Globus pallidus (tissue), 1 donor: ENCODE measurements at regions not wholly inside any gene's neighbourhood (a gene's known extent, or its start where the extent isn't known, plus 50 kb on each side); places are given as distances from the start of the nearest gene placed in this dataset.

ENCODE experiments used
- DNase-seq: peaks from one replicate; pipeline ENCODE4 v3.0.0-alpha.2; 2015; ENCODE audit warnings: low spot score

DNA sequence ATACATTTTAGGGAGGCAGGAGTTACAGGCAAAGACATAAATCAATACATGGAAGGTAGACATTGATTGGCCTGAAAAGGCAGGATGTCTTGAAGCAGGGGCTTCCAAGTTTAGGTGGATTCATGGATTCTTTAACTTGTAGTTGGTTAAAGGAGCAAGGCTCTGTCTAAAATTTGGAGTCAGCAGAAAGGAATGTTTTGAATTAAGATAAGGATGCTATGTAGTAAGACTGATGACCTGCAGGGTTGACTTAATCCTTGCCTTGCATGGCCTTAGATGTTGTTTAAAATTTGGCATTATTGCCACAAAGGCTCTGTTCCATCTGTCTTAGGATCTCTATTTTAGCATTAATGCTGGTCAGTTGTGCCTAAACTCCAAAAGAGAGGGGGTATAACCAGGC, 171.3 kb downstream of the C5orf15 start:
- no peak for DNase-seq

DNA sequence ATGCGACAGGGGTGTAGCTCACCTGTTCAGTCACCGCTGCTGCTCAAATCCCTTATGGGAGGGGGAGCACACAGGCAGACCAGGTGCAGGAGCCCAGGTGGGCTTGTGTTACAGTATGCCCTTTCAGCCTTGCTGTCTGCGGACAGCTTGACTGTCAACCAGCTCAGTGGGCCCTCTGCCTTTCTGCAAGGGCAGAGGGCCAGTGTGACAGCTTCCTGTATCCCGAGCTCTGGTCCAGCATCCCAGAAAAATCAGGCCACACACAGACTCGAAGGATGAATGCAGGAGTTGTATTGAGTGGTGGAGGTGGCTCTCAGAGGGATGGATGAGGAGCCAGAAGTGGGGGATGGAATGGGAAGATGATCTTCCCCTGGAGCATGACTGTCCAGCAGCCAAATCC, 172.2 kb downstream of the C5orf15 start:
- no peak for DNase-seq

DNA sequence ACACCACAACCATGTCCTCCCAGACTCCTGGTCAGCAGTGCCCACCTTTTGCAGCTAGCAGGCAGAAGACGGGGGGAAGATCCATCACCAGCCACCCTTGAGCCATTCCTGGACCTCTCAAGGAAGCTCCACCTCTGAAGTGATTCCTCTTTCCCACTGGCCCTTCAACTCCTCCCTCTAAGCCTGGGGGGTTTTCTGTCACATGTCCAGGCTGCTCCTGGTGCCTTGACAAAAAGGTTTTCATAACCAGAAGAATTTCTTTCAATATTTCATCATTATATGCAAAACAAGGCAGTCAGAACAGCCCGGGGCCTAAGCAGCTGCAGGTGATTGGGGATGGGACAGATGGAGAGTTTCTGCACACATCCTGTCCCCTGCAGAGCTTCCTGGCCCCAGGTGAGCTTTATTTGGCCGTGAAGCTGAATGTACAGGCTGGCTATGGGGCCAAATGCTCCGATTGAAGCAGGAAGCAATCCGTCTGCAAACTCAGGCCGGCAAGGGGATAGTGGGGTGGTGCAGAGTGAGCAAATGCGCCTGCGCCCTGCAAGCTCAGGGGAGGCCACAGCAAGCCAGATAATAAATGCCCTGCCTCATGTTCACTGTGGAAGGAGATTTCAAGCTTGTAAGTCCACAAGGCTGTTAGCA, 173.5 kb downstream of the C5orf15 start:
- DNase-seq = no peak

DNA sequence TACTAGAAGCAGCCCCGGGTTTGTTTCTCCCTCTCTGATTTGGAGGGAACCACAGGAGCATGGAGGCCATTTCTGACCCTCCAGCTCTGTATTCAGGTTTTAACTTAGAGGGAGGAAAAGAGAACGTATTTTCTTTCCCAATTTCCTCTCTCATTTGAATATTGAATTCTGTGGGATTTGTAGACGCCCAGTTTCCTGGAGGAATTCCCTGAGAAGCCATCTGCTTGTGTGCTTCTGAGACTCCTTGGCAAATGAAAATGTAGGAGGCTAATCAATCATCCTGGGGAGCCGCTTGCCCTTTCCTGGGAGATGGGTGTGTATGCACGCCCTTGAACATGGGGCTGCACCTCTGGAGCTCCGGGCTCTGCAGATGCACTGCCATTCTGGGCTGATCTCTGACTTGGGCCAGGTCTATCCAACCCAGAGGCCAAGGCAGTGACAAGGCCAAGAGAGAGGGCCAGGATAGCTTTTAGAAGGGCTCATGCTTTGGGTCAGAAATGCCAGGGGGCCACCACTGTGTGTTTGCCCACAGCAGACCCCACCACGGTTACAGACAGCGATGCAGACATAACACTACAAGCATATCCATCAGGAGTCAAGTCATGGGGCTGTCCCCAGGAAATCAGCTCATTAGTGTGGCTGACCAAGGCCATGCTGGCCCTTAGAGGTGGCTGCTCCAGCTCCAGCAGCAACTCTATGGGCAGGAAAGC, 174.5 kb downstream of the C5orf15 start:
- no peak for DNase-seq

DNA sequence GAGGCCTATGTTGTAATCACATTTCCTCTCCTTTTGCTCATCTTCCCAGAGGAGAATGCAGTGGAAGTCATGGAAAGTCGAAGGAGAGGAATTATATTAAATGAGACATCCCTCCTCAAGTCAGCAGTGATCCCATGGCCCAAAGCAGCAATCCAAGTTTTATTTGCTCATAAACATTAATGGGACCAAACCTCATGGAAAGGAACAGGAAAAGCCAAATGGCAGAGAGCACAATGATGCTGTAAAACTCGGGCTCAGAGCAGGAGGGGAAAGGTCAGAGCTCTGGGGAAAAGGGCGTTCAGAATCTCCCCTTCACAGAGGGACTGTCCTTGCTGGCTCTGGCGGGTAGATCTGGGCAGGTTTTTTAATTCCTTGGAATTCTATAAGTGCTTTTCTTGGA, 175.8 kb downstream of the C5orf15 start:
- no peak for DNase-seq

DNA sequence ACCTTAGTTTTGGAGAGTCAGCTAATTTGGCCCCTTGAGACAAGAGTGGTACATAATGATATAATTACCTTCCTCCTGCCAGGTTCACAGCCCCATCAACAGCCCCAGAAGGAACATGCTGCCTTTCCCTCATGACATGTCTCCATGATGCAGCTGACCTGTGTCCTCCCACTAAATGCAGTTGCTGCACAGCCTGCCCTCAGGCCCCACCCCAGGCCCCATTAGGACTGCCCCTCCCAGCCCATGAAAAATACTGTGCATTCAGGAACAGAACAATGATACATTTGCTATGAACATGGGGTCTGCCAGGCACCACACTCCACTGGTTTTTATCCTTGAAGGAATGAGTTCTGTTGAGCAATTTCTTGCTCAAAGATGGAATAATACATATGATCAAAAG, 176.4 kb downstream of the C5orf15 start:
- no peak for DNase-seq

DNA sequence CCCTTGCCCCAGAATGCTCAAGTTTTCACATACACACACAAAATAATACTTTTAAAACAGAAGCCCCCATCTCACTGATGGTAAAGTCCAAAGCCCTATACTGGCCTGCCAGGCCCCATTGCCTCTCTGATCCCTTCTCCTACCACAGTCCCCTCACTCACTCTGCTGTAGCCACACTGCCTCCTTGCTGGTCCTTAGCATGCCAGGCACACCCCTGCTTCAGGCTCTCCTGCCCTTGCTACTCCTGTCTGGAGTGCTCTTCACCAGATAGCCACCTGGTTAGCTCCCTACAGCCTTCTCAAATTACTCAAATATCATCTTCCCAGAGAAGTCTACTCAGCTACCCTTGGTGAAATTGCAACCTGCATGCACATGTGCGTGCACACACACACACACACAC, 177.5 kb downstream of the C5orf15 start:
- DNase-seq = no peak

DNA sequence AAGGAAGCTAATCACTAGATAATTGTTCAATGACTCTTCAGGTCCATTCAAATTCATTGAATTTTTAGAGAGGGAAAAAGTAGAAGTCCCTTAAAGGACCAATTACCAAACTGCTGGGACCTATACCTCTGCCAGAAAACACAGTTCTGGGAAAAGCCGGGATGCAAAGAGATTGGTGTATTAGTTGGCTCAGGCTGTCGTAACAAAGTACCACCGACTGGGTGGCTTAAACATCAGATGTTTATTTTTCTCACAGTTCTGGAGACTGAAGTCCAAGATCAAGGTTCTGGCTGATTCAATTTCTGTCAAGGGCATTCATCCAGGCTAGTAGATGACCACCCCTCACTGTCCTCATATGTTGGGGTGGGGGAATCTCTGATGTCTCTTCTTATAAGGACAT, 177.1 kb upstream of the FSTL4 start:
- no peak for DNase-seq

DNA sequence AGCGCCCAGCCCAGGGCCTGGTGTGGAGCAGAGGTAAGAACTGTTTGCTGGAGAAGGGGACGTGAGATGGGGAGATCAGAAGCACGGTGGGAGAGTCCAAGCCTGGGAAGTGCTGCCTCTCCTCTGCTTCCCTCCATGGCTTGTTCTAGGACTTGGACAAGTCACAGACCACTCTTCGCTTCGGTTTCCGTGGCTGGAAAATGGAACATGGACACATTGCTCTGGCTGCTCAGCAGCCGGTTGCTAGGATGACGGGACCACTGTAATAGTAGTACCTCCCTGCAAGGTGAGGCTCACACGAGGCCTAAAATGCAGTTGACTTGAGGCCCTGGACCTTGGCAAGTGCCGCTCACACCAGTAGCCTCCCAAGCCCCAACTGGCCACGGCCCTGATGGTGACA, 175.8 kb upstream of the FSTL4 start:
- DNase-seq = no peak

DNA sequence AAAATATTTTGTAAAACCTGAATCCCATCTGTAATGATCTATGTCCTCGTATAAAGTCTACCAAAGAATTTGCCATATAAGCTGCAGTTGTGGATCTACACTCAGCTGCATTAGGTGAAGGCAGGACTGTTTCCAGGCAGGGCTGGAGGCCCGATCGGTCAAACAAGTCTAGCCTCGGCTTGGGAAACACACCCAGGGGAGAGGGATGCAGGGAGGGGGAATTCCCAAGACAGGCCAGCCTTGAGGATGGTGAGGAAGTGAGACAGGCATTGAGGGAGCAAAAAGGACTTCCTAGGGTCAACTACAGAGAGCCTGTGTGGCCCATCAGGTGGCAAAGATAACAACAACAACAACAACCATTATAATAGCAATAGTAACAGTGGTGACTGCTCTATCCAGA, 174.1 kb upstream of the FSTL4 start:
- no peak for DNase-seq

DNA sequence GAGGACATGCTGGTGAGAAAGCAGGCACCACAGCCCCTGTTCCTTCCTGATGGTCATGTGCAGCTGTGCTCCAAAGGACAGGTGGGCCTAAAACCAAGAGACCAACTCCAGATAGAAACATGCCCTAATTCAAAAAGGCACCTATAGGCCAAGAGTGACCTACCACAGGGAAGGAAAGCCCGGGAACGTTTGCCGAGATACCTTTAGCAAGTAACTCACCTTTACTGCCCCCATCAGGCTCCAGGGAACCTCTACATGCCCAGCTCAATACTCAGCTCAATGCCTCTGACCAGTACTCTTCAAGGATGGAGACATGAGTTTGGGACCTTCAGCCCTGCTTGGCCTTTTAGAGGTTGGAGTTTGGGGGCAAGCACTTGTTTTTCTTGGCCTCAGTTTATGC, 172.8 kb upstream of the FSTL4 start:
- no peak for DNase-seq

DNA sequence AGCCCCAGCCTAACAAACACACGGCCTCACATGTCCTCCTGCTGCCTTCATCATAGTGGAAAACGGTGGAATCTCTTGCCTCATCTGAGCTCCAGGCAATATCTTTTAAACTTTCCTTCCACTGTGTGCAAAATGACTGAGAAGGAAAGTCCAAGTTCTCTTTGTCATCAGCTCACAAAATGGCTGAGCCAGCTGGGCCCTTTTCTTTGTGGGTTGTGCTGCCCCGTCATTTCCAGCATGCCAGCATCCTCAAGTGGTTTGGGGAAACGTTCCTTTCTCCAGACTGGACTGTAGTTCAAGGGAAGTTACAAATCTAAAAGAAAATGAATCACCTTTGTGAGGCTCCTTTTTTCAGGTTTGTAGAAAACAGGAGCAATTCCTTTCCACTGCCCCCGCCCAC, 171.1 kb upstream of the FSTL4 start:
- DNase-seq = no peak

DNA sequence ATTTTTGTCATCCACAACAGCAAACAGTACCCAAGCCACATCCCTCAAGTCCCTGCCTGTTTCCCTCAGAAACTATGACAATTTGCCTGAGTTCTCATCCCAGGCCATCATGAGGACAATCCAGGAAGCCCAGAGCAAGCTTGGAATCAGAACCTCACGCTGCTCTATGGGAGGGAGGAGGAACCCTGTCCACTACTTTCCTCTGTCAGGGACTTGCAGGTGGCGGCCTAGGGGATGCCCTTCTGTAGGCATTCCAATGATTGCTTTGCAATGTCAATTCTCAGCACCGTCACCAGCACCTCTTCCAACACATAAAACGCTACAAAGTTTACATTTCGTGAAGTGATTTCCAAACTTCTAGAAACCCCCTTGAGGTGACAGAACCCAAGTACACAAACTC, 170.4 kb upstream of the FSTL4 start:
- no peak for DNase-seq

DNA sequence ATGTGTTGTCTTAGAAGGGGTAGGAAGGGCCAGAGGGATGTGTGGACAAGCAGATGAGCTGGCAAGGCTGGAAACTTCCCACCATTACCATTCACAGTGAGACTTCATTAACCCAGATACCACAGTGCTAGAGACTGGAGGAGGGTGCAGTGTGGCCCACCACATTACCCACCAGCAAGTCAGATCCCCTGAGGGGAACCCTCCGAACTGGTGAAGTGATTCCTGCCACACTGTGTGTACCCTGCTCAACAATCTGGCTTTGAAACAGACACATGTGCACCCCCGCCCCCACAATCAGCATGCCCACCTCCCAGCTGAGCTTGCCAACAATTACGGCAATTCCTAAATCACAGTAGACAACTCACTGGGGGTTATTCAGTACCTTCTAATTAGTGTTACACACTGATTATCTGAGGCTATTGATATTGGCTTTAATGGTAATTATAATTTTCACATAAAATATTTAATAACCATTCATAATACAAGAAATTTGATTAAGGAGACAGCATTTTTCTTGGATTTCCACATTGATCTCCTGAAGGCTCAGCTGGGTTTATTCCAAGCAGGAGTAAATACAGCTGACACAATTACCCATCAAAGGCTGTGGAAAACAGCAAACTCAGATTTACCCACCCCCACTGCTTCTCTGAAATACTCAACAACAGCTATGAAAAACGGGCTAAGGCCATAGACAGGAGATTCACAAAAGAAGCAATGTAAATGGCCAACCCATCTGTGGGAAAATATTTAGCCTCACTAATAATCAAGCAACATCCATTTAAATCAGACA, 169.3 kb upstream of the FSTL4 start:
- DNase-seq = no peak

DNA sequence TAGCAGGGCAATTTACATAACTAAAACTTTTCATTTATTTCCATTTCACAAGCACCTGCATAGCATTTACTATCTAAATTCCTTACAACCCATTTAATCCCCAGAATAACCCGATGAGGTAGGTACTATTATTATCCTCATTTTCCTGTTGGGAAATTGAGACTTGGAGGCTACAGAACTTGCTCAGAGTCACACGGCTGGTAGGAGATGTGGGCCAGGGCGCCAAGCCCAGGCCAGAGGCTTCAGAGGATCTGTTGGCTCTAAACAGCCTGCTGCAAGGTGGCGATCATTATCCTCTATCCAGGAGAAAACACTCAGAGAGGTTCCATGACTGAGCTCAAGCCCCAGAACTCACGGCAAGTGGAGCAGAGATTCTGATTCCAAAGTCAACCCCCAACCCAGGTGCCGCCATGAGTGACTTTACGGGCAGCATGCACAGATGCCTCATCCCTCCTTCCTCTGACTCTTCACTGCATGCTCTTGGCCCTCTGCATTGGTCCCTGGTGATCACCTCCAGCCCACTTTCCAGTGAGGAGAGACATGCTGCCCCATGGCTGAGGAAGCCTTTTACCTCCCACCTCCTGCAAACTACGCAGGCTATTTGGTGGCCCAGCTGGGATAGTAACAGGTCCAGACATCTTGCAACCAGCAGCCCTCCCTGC, 168.4 kb upstream of the FSTL4 start:
- no peak for DNase-seq

DNA sequence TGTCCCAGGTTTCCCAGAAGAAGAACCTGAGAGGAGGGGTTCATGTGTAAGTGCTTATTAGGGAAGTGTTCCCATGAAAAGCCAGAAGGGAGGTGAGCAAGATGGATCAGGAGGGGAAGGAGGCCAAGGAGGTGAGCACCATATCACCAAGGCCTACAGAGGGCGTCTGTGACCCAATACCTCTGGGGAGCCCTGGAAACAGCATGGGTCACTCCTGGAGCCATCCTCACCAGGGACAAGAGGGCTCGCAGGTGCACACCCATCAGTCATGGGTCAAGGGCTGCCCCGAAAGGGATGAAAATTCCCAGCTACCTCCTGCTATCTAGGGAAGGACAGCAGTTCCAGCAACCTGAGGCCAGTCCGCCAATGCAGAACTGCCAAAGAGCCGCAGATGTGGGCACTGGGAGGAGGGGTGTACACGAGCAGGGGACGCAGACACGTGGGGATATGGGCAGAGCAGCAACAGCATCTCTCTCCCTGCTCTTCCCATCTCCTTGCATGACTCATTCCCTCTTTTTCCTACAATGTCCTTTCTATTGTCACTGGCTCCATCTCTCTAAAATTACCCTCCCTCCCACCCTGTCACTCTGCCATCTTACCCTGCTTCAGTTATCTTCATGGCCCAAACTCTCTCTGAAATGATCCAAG, 167.6 kb upstream of the FSTL4 start:
- DNase-seq = no peak

DNA sequence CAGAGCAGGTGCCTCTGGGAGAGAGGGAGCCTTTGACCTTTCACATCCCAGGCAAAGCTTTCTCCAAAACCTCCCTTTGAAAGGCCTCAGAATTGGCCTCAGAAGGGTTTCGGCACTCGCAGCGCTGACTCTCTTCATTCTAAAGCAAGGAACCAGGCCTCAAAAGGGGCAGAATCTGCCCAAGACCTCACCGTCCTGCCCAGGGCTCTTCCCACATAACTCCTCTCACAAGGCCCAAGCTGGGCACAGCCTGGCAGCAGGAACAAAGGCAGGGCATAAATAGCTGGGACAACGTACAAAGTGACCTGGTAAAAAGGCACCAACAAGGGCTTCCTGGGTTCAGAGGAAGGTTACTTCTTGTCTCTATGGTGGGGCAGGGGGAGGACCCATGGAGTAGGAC, 166.3 kb upstream of the FSTL4 start:
- DNase-seq = no peak

DNA sequence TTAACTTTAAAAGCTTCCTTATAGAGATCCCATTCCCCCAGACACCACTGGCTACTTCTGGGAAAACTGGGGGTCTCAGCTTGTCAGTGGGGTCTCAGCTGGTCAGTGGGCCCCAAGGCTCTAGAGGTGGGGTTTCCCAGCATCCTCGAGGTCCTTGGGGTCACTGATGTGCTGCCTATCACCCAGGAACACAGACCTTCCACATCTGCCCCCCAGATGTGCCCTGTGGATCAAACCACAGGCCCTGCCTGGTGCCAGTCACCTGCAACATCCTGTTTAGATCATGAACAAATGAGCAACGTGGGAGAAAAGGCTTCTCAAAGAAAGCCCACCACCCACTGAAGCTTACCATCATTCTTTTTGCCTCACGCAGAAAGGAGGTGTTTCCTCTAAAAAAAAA, 165.6 kb upstream of the FSTL4 start:
- no peak for DNase-seq

DNA sequence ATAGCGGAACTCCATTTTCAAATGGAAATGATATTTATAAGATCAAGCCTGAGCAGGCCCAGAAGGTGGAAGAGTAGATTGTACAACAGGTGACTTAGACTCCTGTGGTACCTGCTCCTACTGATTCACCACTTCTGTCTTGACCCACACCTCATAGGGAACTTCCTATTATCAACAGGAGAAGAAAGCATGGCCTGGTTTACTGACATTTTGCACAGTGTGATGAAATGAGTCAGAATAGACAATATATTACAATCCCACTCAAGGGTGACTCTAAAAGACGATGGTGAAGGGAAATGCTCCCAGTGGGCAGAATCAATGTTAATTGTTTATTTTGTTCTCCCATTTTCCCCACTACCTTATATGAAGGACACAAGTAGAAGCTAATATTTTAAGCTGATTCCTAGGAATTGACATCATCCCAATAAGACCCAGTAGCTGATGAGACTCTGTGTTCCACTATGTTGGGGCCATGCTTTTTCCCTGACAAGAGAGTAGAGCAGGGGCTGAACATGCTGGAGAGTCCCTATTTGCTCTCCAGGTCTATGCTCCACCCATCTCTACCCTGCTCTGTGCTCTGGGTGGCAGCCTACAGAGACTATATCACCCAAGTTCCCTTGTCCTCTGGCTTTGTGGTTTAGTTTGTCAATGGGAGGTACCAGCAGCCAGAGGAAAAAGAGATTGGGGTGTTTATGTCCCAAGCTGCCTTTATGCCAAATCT, 163.4 kb upstream of the FSTL4 start:
- DNase-seq = no peak

DNA sequence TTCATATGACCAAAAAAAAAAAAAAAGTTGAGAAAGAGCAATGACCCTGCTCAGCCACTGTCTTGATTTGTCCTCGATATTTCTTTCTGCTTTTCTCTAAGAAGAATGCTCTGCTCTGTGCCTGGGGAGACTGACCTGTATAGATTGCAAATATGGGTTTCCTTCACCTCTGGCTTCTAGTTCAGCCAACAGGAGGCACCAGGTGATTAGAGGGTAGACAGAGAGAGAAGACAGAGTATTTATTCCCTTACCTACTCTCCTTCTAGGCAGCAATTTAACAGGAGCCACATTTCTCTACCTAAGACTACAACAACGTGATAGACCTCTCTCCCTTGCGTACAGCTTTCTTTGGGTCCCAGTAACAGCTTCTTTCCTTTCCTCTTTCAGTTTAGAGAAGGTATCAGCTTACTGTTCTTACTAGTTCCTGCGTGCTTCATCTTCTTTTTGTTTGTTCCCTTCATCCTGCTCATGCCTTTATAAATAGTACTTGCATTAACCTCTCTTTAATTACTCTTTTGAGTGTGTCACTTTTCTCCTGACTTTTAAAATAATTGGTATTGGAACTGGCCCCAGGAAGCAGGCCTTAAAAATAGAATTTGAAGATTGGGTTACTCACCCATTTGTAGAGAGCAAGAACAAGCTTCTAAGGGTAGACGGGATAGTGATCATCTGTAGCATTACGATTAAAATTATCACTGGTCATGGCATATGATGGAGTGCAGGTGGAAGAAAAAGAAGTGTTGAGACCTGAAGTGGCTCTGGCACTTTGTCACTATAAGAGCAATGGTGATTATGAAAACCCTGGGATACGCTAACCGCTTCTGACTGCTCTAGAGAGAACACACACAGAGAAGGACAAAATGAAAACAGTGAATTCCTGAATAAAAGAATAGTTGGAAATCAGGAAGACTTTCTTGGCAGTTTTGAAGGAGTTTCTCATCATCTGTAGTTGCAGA, 161.2 kb upstream of the FSTL4 start:
- DNase-seq = no peak
